ENCODE measurements at regions not wholly inside any gene's neighbourhood (a gene's known extent, or its start where the extent isn't known, plus 50 kb on each side); places are given as distances from the start of the nearest gene placed in this dataset.
"Not testable (repeated sequence)": the region's sequence is repeated elsewhere in the genome, so short reads cannot be mapped to it uniquely, and the experiment has no call there.

DNA sequence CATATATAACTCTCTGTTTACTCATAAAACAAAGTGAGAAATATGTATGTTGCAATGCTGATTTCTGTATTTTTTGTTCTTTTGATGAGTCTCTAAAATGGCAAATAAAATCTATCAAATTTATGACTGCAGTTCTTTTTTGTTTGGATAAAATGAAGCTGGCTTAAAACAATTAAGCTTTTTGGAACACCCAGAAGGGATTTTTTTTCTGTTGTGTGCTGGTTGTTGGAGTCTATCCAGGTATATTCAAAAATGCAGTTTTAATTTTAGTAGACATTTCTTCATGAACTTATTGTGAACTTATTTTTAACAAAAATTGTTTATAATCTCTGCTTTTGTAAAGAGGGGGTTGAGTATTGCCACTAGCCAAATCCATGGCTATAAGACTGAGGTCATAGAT lies 405.5 kb downstream of the RAP2B start:
- H3K27me3 ChIP-seq (ENCODE audit: low read depth), result no peaks in the 10 kb centered on the region
- H3K9me3 ChIP-seq, result peaks cover 18% of the 10 kb centered on the region
- H3K4me1 ChIP-seq, result no peaks in the 10 kb centered on the region
- no peak for ATAC-seq
- H3K4me3 ChIP-seq, result no peak overlapping the region
- TF ChIP-seq, protein P1, sequence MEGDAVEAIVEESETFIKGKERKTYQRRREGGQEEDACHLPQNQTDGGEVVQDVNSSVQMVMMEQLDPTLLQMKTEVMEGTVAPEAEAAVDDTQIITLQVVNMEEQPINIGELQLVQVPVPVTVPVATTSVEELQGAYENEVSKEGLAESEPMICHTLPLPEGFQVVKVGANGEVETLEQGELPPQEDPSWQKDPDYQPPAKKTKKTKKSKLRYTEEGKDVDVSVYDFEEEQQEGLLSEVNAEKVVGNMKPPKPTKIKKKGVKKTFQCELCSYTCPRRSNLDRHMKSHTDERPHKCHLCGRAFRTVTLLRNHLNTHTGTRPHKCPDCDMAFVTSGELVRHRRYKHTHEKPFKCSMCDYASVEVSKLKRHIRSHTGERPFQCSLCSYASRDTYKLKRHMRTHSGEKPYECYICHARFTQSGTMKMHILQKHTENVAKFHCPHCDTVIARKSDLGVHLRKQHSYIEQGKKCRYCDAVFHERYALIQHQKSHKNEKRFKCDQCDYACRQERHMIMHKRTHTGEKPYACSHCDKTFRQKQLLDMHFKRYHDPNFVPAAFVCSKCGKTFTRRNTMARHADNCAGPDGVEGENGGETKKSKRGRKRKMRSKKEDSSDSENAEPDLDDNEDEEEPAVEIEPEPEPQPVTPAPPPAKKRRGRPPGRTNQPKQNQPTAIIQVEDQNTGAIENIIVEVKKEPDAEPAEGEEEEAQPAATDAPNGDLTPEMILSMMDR (IDR thresholded peaks at IDR 0.05), result no peak
- H3K27ac ChIP-seq, result no peak overlapping the region
- DNase-seq, result no peak
- intact Hi-C loops (cut with DNase I), result no loop called here
- no peaks in the 10 kb centered on the region for H3K36me3 ChIP-seq

- H3K4me1 ChIP-seq; H3K9me3 ChIP-seq; DNase-seq; H3K36me3 ChIP-seq; intact Hi-C loops (cut with DNase I); ATAC-seq; H3K27me3 ChIP-seq (ENCODE audit: low read depth); H3K4me3 ChIP-seq; H3K27ac ChIP-seq: not testable (repeated sequence)
Observed at GRCh38 chr3:153570481-153570880, 408.5 kb downstream of the RAP2B start.

DNA sequence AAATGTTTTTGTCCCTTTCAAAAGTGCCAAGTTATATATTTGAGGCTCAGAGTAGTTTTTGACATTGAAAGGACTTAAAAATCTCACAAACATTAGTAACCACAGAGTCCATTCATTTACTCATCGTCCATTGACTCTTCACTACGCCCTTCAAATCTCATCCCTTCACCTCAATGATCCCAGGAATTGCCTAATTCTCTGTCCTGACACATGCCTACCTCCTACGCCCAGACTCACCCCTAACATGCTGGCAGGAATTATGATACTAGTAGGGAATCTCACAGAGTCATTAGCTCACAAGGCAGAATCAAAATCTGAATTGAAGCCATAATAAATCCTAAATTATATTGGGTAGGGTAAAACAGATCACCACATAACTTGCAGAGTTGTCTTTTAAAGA lies 410.1 kb downstream of the RAP2B start:
- H3K4me1 ChIP-seq, result no peaks in the 10 kb centered on the region
- no peaks in the 10 kb centered on the region for H3K27me3 ChIP-seq (ENCODE audit: low read depth)
- intact Hi-C loops (cut with DNase I), result no loop called here
- H3K4me3 ChIP-seq, result no peak overlapping the region
- no peak overlapping the region for H3K27ac ChIP-seq
- H3K36me3 ChIP-seq, result no peaks in the 10 kb centered on the region
- no peak for DNase-seq
- H3K9me3 ChIP-seq, result no peaks in the 10 kb centered on the region
- TF ChIP-seq, protein P1 (IDR thresholded peaks at IDR 0.05), result no peak
- no peak for ATAC-seq

DNA sequence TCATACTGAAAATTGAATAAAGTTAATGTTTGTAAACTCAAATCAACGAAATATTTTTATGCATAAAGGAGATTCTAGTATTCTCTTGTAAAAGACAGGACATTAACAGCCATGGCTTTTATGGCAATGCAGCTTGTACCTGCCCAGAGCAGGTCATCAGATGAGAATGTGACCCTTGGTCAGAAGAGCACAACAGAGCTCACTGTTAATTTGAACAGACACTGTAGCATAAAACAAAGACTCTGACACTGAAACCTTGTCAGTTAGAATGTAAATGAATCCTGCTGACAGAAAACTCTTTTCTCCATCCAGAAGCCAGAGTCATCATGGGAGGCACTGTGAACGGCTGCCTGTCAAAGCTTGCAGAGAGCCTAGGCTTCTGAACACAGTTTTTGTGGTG lies 410.6 kb downstream of the RAP2B start:
- H3K27ac ChIP-seq, result no peak overlapping the region
- H3K4me3 ChIP-seq, result no peak overlapping the region
- H3K4me1 ChIP-seq, result no peaks in the 10 kb centered on the region
- ATAC-seq (no peak), DNase-seq (no peak)
- TF ChIP-seq, protein P1 (IDR thresholded peaks at IDR 0.05), result no peak
- intact Hi-C loops (cut with DNase I), result no loop called here
- no peaks in the 10 kb centered on the region for H3K27me3 ChIP-seq (ENCODE audit: low read depth)
- no peaks in the 10 kb centered on the region for H3K36me3 ChIP-seq
- H3K9me3 ChIP-seq, result no peaks in the 10 kb centered on the region

DNA sequence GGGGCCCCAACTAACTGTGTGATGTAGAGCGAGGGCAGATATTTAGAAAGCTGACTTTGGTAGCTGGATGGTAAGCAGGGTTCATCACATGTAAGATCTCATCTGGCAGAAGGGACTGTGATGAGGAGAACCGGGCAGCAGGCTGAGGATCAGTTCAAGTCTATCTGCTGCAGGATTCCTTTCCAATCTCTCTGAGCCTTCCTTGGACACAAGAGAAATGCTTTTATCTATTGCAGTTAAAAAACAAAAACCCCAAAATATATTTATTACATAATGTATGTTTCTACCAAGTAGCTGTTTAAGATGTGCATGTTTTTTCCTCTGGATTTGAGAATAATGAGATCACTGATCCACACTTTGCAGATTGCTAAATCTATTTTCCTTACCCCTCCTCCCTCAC lies 411.5 kb downstream of the RAP2B start:
- Histone ChIP-seq H3K4me3 (no peak overlapping the region), H3K36me3 (no peaks in the 10 kb centered on the region), H3K27ac (no peak overlapping the region), H3K9me3 (no peaks in the 10 kb centered on the region), H3K4me1 (no peaks in the 10 kb centered on the region), H3K27me3 (ENCODE audit: low read depth) (no peaks in the 10 kb centered on the region)
- ATAC-seq (no peak), DNase-seq (no peak)
- intact Hi-C loops (cut with DNase I), result no loop called here
- TF ChIP-seq, protein P1 (IDR thresholded peaks at IDR 0.05), result no peak

DNA sequence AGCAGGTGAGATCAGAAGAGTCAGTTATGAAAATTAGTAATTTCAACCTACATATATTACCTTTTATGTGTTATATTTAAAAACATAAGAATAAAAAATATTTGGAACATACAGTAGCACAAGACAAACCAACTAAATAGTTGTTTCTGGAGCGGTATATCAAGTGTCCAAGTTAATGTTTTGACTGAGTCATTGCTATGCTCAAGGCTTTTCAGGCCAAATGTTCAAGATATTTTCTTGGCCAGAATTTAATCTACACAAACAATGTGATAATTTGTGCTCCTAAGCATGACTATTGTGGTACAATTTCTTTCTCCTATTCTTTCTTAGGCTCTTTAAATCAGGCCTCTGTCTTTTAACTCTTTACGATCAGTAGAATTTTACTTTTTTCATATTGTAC lies 412.4 kb downstream of the RAP2B start:
- TF ChIP-seq, protein P1 (IDR thresholded peaks at IDR 0.05), result no peak
- intact Hi-C loops (cut with DNase I), result no loop called here
- H3K36me3 ChIP-seq, result no peaks in the 10 kb centered on the region

More for the DNA sequence above, 412.4 kb downstream of the RAP2B start:
- ATAC-seq, result no peak
- Histone ChIP-seq H3K9me3 (no peaks in the 10 kb centered on the region), H3K27ac (no peak overlapping the region), H3K27me3 (ENCODE audit: low read depth) (no peaks in the 10 kb centered on the region), H3K4me3 (no peak overlapping the region), H3K4me1 (no peaks in the 10 kb centered on the region)
- DNase-seq, result no peak
